HepG2 (cell line): ENCODE measurements at regions not wholly inside any gene's neighbourhood (a gene's known extent, or its start where the extent isn't known, plus 50 kb on each side); places are given as distances from the start of the nearest gene placed in this dataset.

Experiments used
- ATAC-seq: fragments of 200-7000 bp; cut with Tn5 transposase; 3 replicates; pipeline ENCODE4 v1.9.1; 2020; ENCODE audit warnings: mild to moderate bottlenecking, moderate library complexity
- BruUV-seq: library from RNA; stranded (reverse); fragments of 400-500 nt; replicated peaks from 2 replicates; lab custom pipeline; 2021; lab: Mats Ljungman, UMichigan
- CTCF ChIA-PET: fragments of 300-600 bp; formaldehyde crosslinking; extraction: SDS; loops from one replicate; lab custom pipeline; 2021; ENCODE audit warnings: low total read pairs, inconsistent platforms, low intra/inter-chr PET ratio; lab: Yijun Ruan, JAX
- POLR2A ChIA-PET: fragments of 350-600 bp; sonication (Branson Sonifier 250); formaldehyde crosslinking; loops from one replicate; lab custom pipeline; 2020; ENCODE audit warnings: antibody characterized with exemption, inconsistent platforms; lab: Yijun Ruan, JAX
- DNase-seq: peaks from one replicate; pipeline ENCODE4 v3.0.0-alpha.2; 2015; ENCODE audit warnings: low spot score
- FAIRE-seq: peaks from 3 replicates; lab custom pipeline; 2011; peaks lifted over from hg19 to GRCh38; lab: Jason Lieb, UNC
- H2AFZ ChIP-seq: one replicate; pipeline ENCODE4 v1.6.1; 2011; ENCODE audit warnings: low read length, inconsistent platforms
- H3K27ac ChIP-seq: fragments of 300-600 bp; 3 replicates; pipeline ENCODE4 v1.8.0; 2011; ENCODE audit warnings: mixed run types, mild to moderate bottlenecking, mixed read lengths, low read length, inconsistent platforms; ENCODE audit not compliant: insufficient read depth; ENCODE audit errors: extremely low read length
- H3K27me3 ChIP-seq, 2 experiments: fragments of 200-600 bp in 1 of 2; 2 replicates in 1 of 2; 3 replicates in 1 of 2; pipeline versions ENCODE4 v1.6.0 to v1.8.0; 2011; ENCODE audit warnings: low read length in 2 of 2, mild to moderate bottlenecking in 2 of 2, moderate library complexity in 2 of 2, inconsistent platforms in 1 of 2; ENCODE audit not compliant: insufficient read depth in 2 of 2, control insufficient read depth in 1 of 2
- H3K36me3 ChIP-seq, 2 experiments: fragments of 200-600 bp in 1 of 2; replicated peaks in 1 of 2; 2 replicates in 1 of 2; 3 replicates in 1 of 2; pipeline versions ENCODE4 v1.5.1 to v1.8.0; 2011; ENCODE audit warnings: low read length in 2 of 2, inconsistent platforms in 1 of 2; ENCODE audit not compliant: insufficient read depth in 2 of 2, control insufficient read depth in 1 of 2
- H3K4me1 ChIP-seq: 2 replicates; pipeline ENCODE4 v1.5.1; 2012; ENCODE audit warnings: low read length, inconsistent platforms; ENCODE audit not compliant: insufficient read depth
- H3K4me2 ChIP-seq: 2 replicates; pipeline ENCODE4 v1.6.0; 2011; ENCODE audit warnings: low read depth, low read length, inconsistent platforms
- H3K4me3 ChIP-seq, 3 experiments: fragments of 200-600 bp in 1 of 3; sonication (generic), shearing (Covaris generic) in 1 of 3; replicated peaks in 1 of 3; 2 replicates each; pipeline ENCODE4 v1.5.1; 2011 to 2016; ENCODE audit warnings: low read length in 3 of 3, inconsistent platforms in 2 of 3, low read depth in 2 of 3, mild to moderate bottlenecking in 2 of 3, control low read depth in 1 of 3, mixed read lengths in 1 of 3; ENCODE audit not compliant: insufficient read depth in 1 of 3
- H3K79me2 ChIP-seq: one replicate; pipeline ENCODE4 v1.6.1; 2011; ENCODE audit warnings: low read length, inconsistent platforms; ENCODE audit not compliant: insufficient read depth
- H3K9ac ChIP-seq: 2 replicates; pipeline ENCODE4 v1.6.0; 2011; ENCODE audit warnings: mild to moderate bottlenecking, low read depth, low read length, inconsistent platforms; ENCODE audit not compliant: insufficient read depth
- H3K9me3 ChIP-seq: 2 replicates; pipeline ENCODE4 v1.5.1; 2012; ENCODE audit warnings: mild to moderate bottlenecking, low read length
- H4K20me1 ChIP-seq: 2 replicates; pipeline ENCODE4 v1.6.0; 2011; ENCODE audit warnings: inconsistent platforms, mild to moderate bottlenecking, low read length, moderate library complexity; ENCODE audit not compliant: insufficient read depth
- BRD4 ChIP-seq: sonication (generic); formaldehyde crosslinking; IDR thresholded peaks from 2 replicates; pipeline ENCODE4 v1.4.0; 2020; ENCODE audit warnings: missing genetic modification reagents
- ELF3 ChIP-seq: IDR thresholded peaks from 2 replicates; pipeline ENCODE4 v1.6.1; 2016; ENCODE audit warnings: missing genetic modification reagents, missing compliant biosample characterization
- ISX ChIP-seq: sonication (generic); formaldehyde crosslinking; conservative IDR thresholded peaks from 2 replicates; pipeline ENCODE4 v1.5.0; 2020; ENCODE audit warnings: missing genetic modification reagents
- MYNN ChIP-seq: sonication (generic); formaldehyde crosslinking; IDR thresholded peaks from 2 replicates; pipeline ENCODE4 v1.4.0; 2020; ENCODE audit warnings: mild to moderate bottlenecking, low read depth, missing genetic modification reagents
- RARG ChIP-seq: sonication (generic); formaldehyde crosslinking; IDR thresholded peaks from 2 replicates; pipeline ENCODE4 v1.4.0; 2020; ENCODE audit warnings: low read depth, mild to moderate bottlenecking, missing genetic modification reagents
- ZNF235 ChIP-seq: sonication (generic); formaldehyde crosslinking; IDR thresholded peaks from 2 replicates; pipeline ENCODE4 v1.8.1; 2023; ENCODE audit warnings: mild to moderate bottlenecking, missing genetic modification reagents, borderline replicate concordance
- ZNF724P ChIP-seq: sonication (generic); formaldehyde crosslinking; IDR thresholded peaks from 2 replicates; pipeline ENCODE4 v1.8.0; 2022; ENCODE audit warnings: missing genetic modification reagents, borderline replicate concordance
- WGBS: methylation state at CpG from one replicate; pipeline ENCODE4 v1.1.6; 2017; ENCODE audit warnings: low lambda C conversion rate; 5-methylcytosine and 5-hydroxymethylcytosine counted together
- in situ Hi-C: cut with HindIII; loops from 2 replicates; pipeline ENCODE4 v1.10.0; 2017; ENCODE audit warnings: low pct_unique_long_range_greater_than_20kb; ENCODE audit not compliant: extremely low pct_ligation_motif_present
- intact Hi-C: fragments of 100-400 bp; cut with micrococcal nuclease; formaldehyde crosslinking; loops from one replicate; pipeline ENCODE4 v1.10.0; 2022; ENCODE audit not compliant: unreplicated experiment
- TF ChIP-seq, protein P1 (sequence below): sonication (generic); formaldehyde crosslinking; IDR thresholded peaks from 2 replicates; pipeline ENCODE4 v1.4.0; 2020; ENCODE audit warnings: missing genetic modification reagents

- TF ChIP-seq ZNF724P (CRISPR knock-in tag) (no peak), MYNN (no peak), ZNF235 (CRISPR knock-in tag) (no peak)
- TF ChIP-seq, all 625 proteins: peak for 0
Observed at GRCh38 chr2:196486146-196486545, 153.4 kb upstream of the CCDC150 start (continued).

GRCh38 chr2:196487417-196487816 lies 152.1 kb upstream of the CCDC150 start:
- no peak for FAIRE-seq
- Histone ChIP-seq H3K27ac (no peak overlapping the region), H4K20me1 (no peaks in the 10 kb centered on the region), H3K4me2 (no peak overlapping the region), H2AFZ (no peak overlapping the region), H3K36me3 (no peaks in the 10 kb centered on the region), H3K27me3 (peaks cover 0 to 7% of the 10 kb centered on the region in 2 experiments; a peak in 2 of 5 replicates), H3K79me2 (no peaks in the 10 kb centered on the region), H3K4me3 (no peak overlapping the region), H3K9ac (no peak overlapping the region), H3K9me3 (no peaks in the 10 kb centered on the region), H3K4me1 (no peaks in the 10 kb centered on the region)
- ChIA-PET POLR2A (no interaction called here), CTCF (no interaction called here)
- in situ Hi-C loops (no loop called here), intact Hi-C loops (no loop called here)
- no TSS peak for BruUV-seq
- no peak for TF ChIP-seq RARG (CRISPR knock-in tag)
- TF ChIP-seq BRD4 (CRISPR knock-in tag), result no peak
- TF ChIP-seq, protein P1, sequence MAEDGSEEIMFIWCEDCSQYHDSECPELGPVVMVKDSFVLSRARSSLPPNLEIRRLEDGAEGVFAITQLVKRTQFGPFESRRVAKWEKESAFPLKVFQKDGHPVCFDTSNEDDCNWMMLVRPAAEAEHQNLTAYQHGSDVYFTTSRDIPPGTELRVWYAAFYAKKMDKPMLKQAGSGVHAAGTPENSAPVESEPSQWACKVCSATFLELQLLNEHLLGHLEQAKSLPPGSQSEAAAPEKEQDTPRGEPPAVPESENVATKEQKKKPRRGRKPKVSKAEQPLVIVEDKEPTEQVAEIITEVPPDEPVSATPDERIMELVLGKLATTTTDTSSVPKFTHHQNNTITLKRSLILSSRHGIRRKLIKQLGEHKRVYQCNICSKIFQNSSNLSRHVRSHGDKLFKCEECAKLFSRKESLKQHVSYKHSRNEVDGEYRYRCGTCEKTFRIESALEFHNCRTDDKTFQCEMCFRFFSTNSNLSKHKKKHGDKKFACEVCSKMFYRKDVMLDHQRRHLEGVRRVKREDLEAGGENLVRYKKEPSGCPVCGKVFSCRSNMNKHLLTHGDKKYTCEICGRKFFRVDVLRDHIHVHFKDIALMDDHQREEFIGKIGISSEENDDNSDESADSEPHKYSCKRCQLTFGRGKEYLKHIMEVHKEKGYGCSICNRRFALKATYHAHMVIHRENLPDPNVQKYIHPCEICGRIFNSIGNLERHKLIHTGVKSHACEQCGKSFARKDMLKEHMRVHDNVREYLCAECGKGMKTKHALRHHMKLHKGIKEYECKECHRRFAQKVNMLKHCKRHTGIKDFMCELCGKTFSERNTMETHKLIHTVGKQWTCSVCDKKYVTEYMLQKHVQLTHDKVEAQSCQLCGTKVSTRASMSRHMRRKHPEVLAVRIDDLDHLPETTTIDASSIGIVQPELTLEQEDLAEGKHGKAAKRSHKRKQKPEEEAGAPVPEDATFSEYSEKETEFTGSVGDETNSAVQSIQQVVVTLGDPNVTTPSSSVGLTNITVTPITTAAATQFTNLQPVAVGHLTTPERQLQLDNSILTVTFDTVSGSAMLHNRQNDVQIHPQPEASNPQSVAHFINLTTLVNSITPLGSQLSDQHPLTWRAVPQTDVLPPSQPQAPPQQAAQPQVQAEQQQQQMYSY (CRISPR knock-in tag), result no peak
- no peak for TF ChIP-seq ELF3
- TF ChIP-seq ISX (CRISPR knock-in tag), result no peak
- DNase-seq, result no peak
- no peak for ATAC-seq
- WGBS, result 9% methylated on average over 3 of the region's 3 CpGs
